OCI-LY3 (cell line): ENCODE measurements at regions not wholly inside any gene's neighbourhood (a gene's known extent, or its start where the extent isn't known, plus 50 kb on each side); places are given as distances from the start of the nearest gene placed in this dataset.

Experiments
- CTCF ChIP-seq: fragments of 200-600, 300-600 bp; sonication (generic); IDR thresholded peaks from 2 replicates; pipeline ENCODE4 v1.5.1; 2014; ENCODE audit warnings: antibody characterized with exemption, low read length, low read depth
- EZH2phosphoT487 ChIP-seq: fragments of 200-600 bp; shearing (Covaris generic); IDR thresholded peaks from 2 replicates; pipeline ENCODE4 v1.6.1; 2018; ENCODE audit warnings: antibody characterized with exemption, mixed run types, low read depth

- TF ChIP-seq CTCF = no peak
- TF ChIP-seq EZH2phosphoT487 = no peak
Observed at GRCh38 chr6:137982418-137983189, 115.5 kb downstream of the TNFAIP3 start.
